ENCODE measurements at regions not wholly inside any gene's neighbourhood (a gene's known extent, or its start where the extent isn't known, plus 50 kb on each side); places are given as distances from the start of the nearest gene placed in this dataset.

DNA sequence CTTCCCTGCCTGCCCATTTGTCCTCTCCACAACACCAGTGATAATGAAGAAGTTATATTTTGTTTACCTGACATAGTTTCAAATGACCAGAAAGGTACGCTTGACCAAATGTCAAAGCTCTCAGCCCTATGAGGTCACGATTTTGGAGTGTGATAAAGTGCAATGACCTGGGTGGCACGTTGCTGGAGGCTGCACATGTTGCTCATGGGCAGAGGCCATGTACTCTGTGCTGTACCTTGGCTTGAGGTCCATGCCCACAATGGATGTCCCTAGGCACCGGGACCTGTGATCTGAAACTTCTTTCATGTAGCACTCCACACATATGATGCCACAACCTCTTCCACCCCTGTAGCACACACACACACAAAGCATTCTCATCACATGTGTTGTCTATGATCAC, 164.0 kb upstream of the HEY2 start (continued):
- TF ChIP-seq CTBP2 (IDR thresholded peaks at IDR 0.05; ENCODE audit: borderline replicate concordance, insufficient read depth, insufficient read length, low read length): no peak
- no peak for TF ChIP-seq ASH2L (IDR thresholded peaks at IDR 0.05; ENCODE audit: low read length)
- TF ChIP-seq ZNF274 (IDR thresholded peaks at IDR 0.05; ENCODE audit: borderline replicate concordance, extremely low read depth, low read length): no peak
- TF ChIP-seq POU5F1 (IDR thresholded peaks at IDR 0.05; ENCODE audit: low read depth, low read length): no peak

All from H1 (cell line).